ENCODE measurements at regions not wholly inside any gene's neighbourhood (a gene's known extent, or its start where the extent isn't known, plus 50 kb on each side); places are given as distances from the start of the nearest gene placed in this dataset.

DNA sequence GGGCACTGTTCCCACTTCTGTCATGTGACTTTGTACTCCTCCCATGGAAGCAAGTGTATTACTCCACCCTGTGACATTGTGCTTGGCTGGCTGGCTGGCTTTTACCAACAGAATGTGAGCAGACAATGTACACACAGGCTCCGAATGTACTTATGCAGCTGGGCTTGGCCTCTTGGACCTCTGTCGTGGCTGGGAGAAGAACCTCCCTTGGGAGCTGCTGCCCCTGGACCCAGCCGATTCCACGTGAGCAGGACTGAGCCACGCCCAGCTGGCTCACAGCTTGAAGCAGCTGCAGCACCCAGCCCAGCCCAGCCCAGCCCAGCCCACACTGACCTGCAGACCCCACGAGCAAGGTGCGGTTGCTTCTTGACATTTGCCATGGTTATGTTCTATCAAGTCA lies 177.5 kb downstream of the RBFOX3 start:
- no CpG with 5 or more reads among the region's 7 CpGs for WGBS (ENCODE audit: extremely low coverage, insufficient read length, low lambda C conversion rate)
- H3K27me3 Mint-ChIP-seq (ENCODE audit: low read depth) = peaks cover 18% of the 10 kb centered on the region; the same call in 1 of the 2 replicates
- no peaks in the 10 kb centered on the region for H4K20me1 ChIP-seq (ENCODE audit: control insufficient read depth, insufficient read depth, insufficient read length)

More for the DNA sequence above, 177.5 kb downstream of the RBFOX3 start:
- TF ChIP-seq, protein P1, sequence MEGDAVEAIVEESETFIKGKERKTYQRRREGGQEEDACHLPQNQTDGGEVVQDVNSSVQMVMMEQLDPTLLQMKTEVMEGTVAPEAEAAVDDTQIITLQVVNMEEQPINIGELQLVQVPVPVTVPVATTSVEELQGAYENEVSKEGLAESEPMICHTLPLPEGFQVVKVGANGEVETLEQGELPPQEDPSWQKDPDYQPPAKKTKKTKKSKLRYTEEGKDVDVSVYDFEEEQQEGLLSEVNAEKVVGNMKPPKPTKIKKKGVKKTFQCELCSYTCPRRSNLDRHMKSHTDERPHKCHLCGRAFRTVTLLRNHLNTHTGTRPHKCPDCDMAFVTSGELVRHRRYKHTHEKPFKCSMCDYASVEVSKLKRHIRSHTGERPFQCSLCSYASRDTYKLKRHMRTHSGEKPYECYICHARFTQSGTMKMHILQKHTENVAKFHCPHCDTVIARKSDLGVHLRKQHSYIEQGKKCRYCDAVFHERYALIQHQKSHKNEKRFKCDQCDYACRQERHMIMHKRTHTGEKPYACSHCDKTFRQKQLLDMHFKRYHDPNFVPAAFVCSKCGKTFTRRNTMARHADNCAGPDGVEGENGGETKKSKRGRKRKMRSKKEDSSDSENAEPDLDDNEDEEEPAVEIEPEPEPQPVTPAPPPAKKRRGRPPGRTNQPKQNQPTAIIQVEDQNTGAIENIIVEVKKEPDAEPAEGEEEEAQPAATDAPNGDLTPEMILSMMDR (conservative IDR thresholded peaks at IDR 0.05) = no peak
- no peaks in the 10 kb centered on the region for H3K79me1 ChIP-seq (ENCODE audit: insufficient read depth, low read depth, low read length, poor library complexity, severe bottlenecking)
- peaks cover 4% of the 10 kb centered on the region in 2 experiments; a peak in 2 of 5 replicates for H3K9me3 Mint-ChIP-seq
- H3K4me3 Mint-ChIP-seq = no peak overlapping the region
- no peak overlapping the region for H3K56ac ChIP-seq (ENCODE audit: insufficient read length, low read depth, low read length)
- H3K36me3 Mint-ChIP-seq (ENCODE audit: insufficient read depth in 1 of 3, low read depth in 3 of 3) = no peaks in the 10 kb centered on the region
- no peak overlapping the region for H3K27ac ChIP-seq (ENCODE audit: insufficient read length, low read depth, low read length)
- no peak overlapping the region for H2BK15ac ChIP-seq (ENCODE audit: low read depth, low read length)
- no peak overlapping the region; the same call in 1 of the 2 replicates for H3K14ac ChIP-seq (ENCODE audit: insufficient read depth, low read length)
- H4K91ac ChIP-seq (ENCODE audit: insufficient read length, low read depth, low read length) = no peak overlapping the region
- H2AFZ ChIP-seq (ENCODE audit: low read length) = no peak overlapping the region
- H3K4me1 Mint-ChIP-seq = peaks cover 0 to 3% of the 10 kb centered on the region in 2 experiments; a peak in 1 of 4 replicates
- no peaks in the 10 kb centered on the region for H3K23me2 ChIP-seq (ENCODE audit: insufficient read length, low read depth, low read length, poor library complexity, severe bottlenecking)
- no peak overlapping the region for H2BK20ac ChIP-seq (ENCODE audit: low read depth, low read length, poor library complexity, severe bottlenecking)
- no peaks in the 10 kb centered on the region for H3K79me2 ChIP-seq (ENCODE audit: insufficient read depth, low read length)
- no peak overlapping the region for H2BK120ac ChIP-seq (ENCODE audit: low read depth, low read length, poor library complexity, severe bottlenecking)
- H3K4me2 ChIP-seq (ENCODE audit: insufficient read depth, insufficient read length, low read length) = no peak overlapping the region
- H2AK5ac ChIP-seq (ENCODE audit: insufficient read length, low read length) = no peak overlapping the region
- no peak overlapping the region for H2BK5ac ChIP-seq (ENCODE audit: insufficient read length, low read length)
- DNase-seq = no peak
- H3T11ph ChIP-seq (ENCODE audit: low read length) = no peak overlapping the region
- no peak overlapping the region for H3K18ac ChIP-seq (ENCODE audit: insufficient read length, low read depth, low read length)
- no peaks in the 10 kb centered on the region for H3K9me3 ChIP-seq (ENCODE audit: control insufficient read depth, low read depth, low read length)
- no peaks in the 10 kb centered on the region for H3K4me1 ChIP-seq (ENCODE audit: insufficient read depth, low read length)
- no peak overlapping the region for H3K27ac Mint-ChIP-seq
- H3K4ac ChIP-seq (ENCODE audit: low read depth, low read length) = no peak overlapping the region
- no peak overlapping the region for H4K8ac ChIP-seq (replicated peaks; ENCODE audit: insufficient read length, low read depth, low read length)
- no peak overlapping the region for H2BK12ac ChIP-seq (ENCODE audit: insufficient read length, low read depth, low read length)
- H3K27me3 ChIP-seq (ENCODE audit: insufficient read depth, low read length) = no peaks in the 10 kb centered on the region
- H3K9ac ChIP-seq (ENCODE audit: extremely low read depth, insufficient read length, low read length) = no peak overlapping the region
- no peak overlapping the region for H4K5ac ChIP-seq (ENCODE audit: insufficient read length, low read depth, low read length)
- H3K23ac ChIP-seq (ENCODE audit: insufficient read length, low read depth, low read length) = no peak overlapping the region

Data from H9 (cell line).